ENCODE measurements at regions not wholly inside any gene's neighbourhood (a gene's known extent, or its start where the extent isn't known, plus 50 kb on each side); places are given as distances from the start of the nearest gene placed in this dataset.

GRCh38 chr11:127994736-127995135, 592.6 kb downstream of the ETS1 start:
- TF ChIP-seq CTCF (IDR thresholded peaks at IDR 0.05): no peak
- TF ChIP-seq POLR2A (IDR thresholded peaks at IDR 0.05): no peak
